Fibroblast of lung (primary cell): ENCODE measurements at regions not wholly inside any gene's neighbourhood (a gene's known extent, or its start where the extent isn't known, plus 50 kb on each side); places are given as distances from the start of the nearest gene placed in this dataset.

Experiments used
- DNase-seq, 2 donors: peaks; one replicate each; pipeline versions ENCODE4 v3.0.0 to v3.0.0-alpha.2; 2010; ENCODE audit warnings: low read depth in 2 of 2
- H2AFZ ChIP-seq: 2 replicates; pipeline ENCODE4 v1.5.1; 2012; ENCODE audit warnings: low read length, control low read depth, inconsistent platforms
- H3K27ac ChIP-seq: 2 replicates; pipeline ENCODE4 v1.5.1; 2011; ENCODE audit warnings: low read length, control low read depth; ENCODE audit not compliant: insufficient read depth
- H3K27me3 ChIP-seq: 2 replicates; pipeline ENCODE4 v1.5.1; 2011; ENCODE audit warnings: mild to moderate bottlenecking, low read length; ENCODE audit not compliant: control insufficient read depth, insufficient read depth
- H3K36me3 ChIP-seq: 2 replicates; pipeline ENCODE4 v1.5.1; 2011; ENCODE audit warnings: low read length; ENCODE audit not compliant: control insufficient read depth, insufficient read depth
- H3K4me1 ChIP-seq: 2 replicates; pipeline ENCODE4 v1.5.1; 2011; ENCODE audit warnings: low read length; ENCODE audit not compliant: control insufficient read depth, insufficient read depth; ENCODE audit errors: extremely low read depth
- H3K4me2 ChIP-seq: 2 replicates; pipeline ENCODE4 v1.5.1; 2011; ENCODE audit warnings: low read length, control low read depth; ENCODE audit not compliant: insufficient read depth; ENCODE audit errors: extremely low read depth
- H3K4me3 ChIP-seq, 4 experiments: fragments of 200-600 bp in 1 of 4; sonication (generic) in 1 of 4; replicated peaks in 1 of 4; 2 replicates each; pipeline ENCODE4 v1.5.1; 2011 to 2016; ENCODE audit warnings: low read length in 4 of 4, low read depth in 3 of 4, mild to moderate bottlenecking in 3 of 4, control low read depth in 2 of 4, inconsistent platforms in 1 of 4, mixed read lengths in 1 of 4; ENCODE audit not compliant: insufficient read depth in 1 of 4; ENCODE audit errors: control extremely low read depth in 1 of 4
- H3K79me2 ChIP-seq: 2 replicates; pipeline ENCODE4 v1.5.1; 2012; ENCODE audit warnings: mild to moderate bottlenecking, low read length, inconsistent platforms; ENCODE audit not compliant: control insufficient read depth, insufficient read depth
- H3K9ac ChIP-seq: 2 replicates; pipeline ENCODE4 v1.5.1; 2011; ENCODE audit warnings: mild to moderate bottlenecking, low read length, control low read depth; ENCODE audit not compliant: insufficient read depth
- H3K9me3 ChIP-seq: 2 replicates; pipeline ENCODE4 v1.5.1; 2012; ENCODE audit warnings: low read depth, low read length; ENCODE audit not compliant: control insufficient read depth, insufficient read depth
- H4K20me1 ChIP-seq: 2 replicates; pipeline ENCODE4 v1.5.1; 2011; ENCODE audit warnings: low read length; ENCODE audit not compliant: control insufficient read depth, insufficient read depth; ENCODE audit errors: extremely low read depth
- EZH2 ChIP-seq: IDR thresholded peaks from 2 replicates; pipeline ENCODE4 v1.5.1; 2012; ENCODE audit warnings: low read length, control low read depth, mild to moderate bottlenecking; ENCODE audit errors: missing control alignments
- TF ChIP-seq, protein P1 (sequence below), 2 donors: IDR thresholded peaks in 1 of 2; conservative IDR thresholded peaks in 1 of 2; 1 replicate in 1 of 2; 2 replicates in 1 of 2; pipeline ENCODE4 v1.5.1; 2011 to 2012; ENCODE audit warnings: low read length in 2 of 2, control low read depth in 1 of 2, inconsistent platforms in 1 of 2, low read depth in 1 of 2, mild to moderate bottlenecking in 1 of 2

DNA sequence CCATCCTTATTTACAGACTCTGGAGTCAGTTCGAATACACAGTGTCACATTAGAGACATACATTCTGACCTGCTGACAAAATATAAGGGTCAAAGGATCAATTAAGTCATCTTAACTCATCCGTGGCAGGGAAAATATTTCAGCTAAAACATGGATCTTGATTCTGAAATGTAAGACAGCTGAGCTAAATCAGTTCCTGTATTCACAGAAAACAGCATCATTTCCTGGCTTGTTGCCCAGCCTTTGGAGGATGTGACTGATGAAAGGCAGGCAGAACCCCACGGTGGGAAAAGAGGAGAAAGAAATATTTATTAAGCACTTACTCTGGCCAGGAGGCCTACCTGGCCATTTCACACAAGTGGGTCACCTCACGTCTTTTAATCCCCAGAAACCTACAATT, 101.9 kb downstream of the GAS2L3 start:
- H3K27me3 ChIP-seq: no peaks in the 10 kb centered on the region
- TF ChIP-seq, protein P1, sequence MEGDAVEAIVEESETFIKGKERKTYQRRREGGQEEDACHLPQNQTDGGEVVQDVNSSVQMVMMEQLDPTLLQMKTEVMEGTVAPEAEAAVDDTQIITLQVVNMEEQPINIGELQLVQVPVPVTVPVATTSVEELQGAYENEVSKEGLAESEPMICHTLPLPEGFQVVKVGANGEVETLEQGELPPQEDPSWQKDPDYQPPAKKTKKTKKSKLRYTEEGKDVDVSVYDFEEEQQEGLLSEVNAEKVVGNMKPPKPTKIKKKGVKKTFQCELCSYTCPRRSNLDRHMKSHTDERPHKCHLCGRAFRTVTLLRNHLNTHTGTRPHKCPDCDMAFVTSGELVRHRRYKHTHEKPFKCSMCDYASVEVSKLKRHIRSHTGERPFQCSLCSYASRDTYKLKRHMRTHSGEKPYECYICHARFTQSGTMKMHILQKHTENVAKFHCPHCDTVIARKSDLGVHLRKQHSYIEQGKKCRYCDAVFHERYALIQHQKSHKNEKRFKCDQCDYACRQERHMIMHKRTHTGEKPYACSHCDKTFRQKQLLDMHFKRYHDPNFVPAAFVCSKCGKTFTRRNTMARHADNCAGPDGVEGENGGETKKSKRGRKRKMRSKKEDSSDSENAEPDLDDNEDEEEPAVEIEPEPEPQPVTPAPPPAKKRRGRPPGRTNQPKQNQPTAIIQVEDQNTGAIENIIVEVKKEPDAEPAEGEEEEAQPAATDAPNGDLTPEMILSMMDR (conservative IDR thresholded peaks at IDR 0.05 in 1 of 2, IDR thresholded peaks at IDR 0.05 in 1 of 2; ENCODE audit: low read depth in 1 of 2, low read length in 2 of 2): no peak
- TF ChIP-seq EZH2: no peak
- no peaks in the 10 kb centered on the region for H3K9me3 ChIP-seq
- H3K4me3 ChIP-seq: no peak overlapping the region
- no peak overlapping the region for H2AFZ ChIP-seq
- DNase-seq: peak; percentile 45 to 67
- H4K20me1 ChIP-seq: no peaks in the 10 kb centered on the region
- no peaks in the 10 kb centered on the region for H3K4me1 ChIP-seq
- no peak overlapping the region for H3K4me2 ChIP-seq
- no peak overlapping the region for H3K9ac ChIP-seq
- no peak overlapping the region for H3K27ac ChIP-seq
- H3K79me2 ChIP-seq: no peaks in the 10 kb centered on the region
- no peaks in the 10 kb centered on the region for H3K36me3 ChIP-seq

DNA sequence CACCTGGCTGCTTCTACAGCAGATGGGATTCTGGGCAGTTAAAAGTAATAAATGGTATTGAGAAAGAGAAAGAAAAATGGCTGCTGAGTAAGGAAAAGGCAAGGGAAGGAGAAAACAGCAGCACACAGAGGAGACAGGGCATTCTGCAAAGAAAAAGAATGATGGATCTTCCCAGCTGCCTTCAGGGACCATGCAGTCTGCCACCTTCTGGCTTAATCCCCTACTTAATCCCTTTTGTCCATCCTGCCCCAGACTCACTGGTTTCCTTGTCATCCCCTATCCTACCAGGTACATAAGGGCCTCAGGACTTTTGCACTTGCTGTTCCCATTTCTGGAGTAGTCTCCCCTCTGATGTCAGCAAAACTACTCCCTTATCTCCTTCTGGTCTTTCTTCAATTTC, 107.6 kb downstream of the GAS2L3 start:
- H3K9me3 ChIP-seq: no peaks in the 10 kb centered on the region
- no peak overlapping the region for H3K9ac ChIP-seq
- no peak overlapping the region for H2AFZ ChIP-seq
- no peak for DNase-seq
- H3K27me3 ChIP-seq: no peaks in the 10 kb centered on the region
- H4K20me1 ChIP-seq: no peaks in the 10 kb centered on the region
- no peak overlapping the region for H3K4me3 ChIP-seq
- no peak overlapping the region for H3K4me2 ChIP-seq
- H3K36me3 ChIP-seq: no peaks in the 10 kb centered on the region
- H3K79me2 ChIP-seq: no peaks in the 10 kb centered on the region
- H3K4me1 ChIP-seq: no peaks in the 10 kb centered on the region
- TF ChIP-seq, protein P1 (conservative IDR thresholded peaks at IDR 0.05 in 1 of 2, IDR thresholded peaks at IDR 0.05 in 1 of 2; ENCODE audit: low read depth in 1 of 2, low read length in 2 of 2): no peak
- TF ChIP-seq EZH2: no peak
- H3K27ac ChIP-seq: no peak overlapping the region

GRCh38 chr12:100682178-100682577, 108.7 kb downstream of the GAS2L3 start:
- TF ChIP-seq, protein P1 (conservative IDR thresholded peaks at IDR 0.05 in 1 of 2, IDR thresholded peaks at IDR 0.05 in 1 of 2; ENCODE audit: low read depth in 1 of 2, low read length in 2 of 2): no peak
- TF ChIP-seq EZH2: no peak
- H3K36me3 ChIP-seq: no peaks in the 10 kb centered on the region
- H2AFZ ChIP-seq: no peak overlapping the region

More at GRCh38 chr12:100682178-100682577, 108.7 kb downstream of the GAS2L3 start:
- no peaks in the 10 kb centered on the region for H3K79me2 ChIP-seq
- no peaks in the 10 kb centered on the region for H3K4me1 ChIP-seq
- H3K4me3 ChIP-seq: no peak overlapping the region
- H3K27me3 ChIP-seq: no peaks in the 10 kb centered on the region
- no peak overlapping the region for H3K9ac ChIP-seq
- no peaks in the 10 kb centered on the region for H4K20me1 ChIP-seq
- DNase-seq: no peak
- H3K4me2 ChIP-seq: no peak overlapping the region
- no peak overlapping the region for H3K27ac ChIP-seq
- no peaks in the 10 kb centered on the region for H3K9me3 ChIP-seq
